ENCODE measurements at regions not wholly inside any gene's neighbourhood (a gene's known extent, or its start where the extent isn't known, plus 50 kb on each side); places are given as distances from the start of the nearest gene placed in this dataset.
"Not testable (repeated sequence)": the region's sequence is repeated elsewhere in the genome, so short reads cannot be mapped to it uniquely, and the experiment has no call there.

DNA sequence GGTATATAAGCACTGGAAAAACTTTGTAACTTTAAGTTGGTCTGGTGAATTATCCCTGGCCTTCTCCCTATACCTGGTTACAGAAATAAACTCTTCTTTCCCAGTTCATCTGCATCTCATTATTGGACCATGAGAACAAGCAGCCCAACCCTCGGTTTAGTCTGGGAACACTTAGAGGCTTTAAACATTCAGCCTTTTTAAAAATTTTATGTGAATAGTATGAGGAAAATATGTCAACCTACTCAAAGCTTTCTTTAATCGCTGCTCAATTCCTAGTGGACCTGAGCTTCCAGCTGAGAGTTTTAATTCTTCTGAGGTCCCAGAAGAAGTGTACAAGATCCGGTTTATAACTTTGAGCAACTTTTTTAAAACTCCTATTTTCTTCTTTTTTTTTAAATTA lies 358.6 kb upstream of the NOCT start:
- no peak for DNase-seq

DNA sequence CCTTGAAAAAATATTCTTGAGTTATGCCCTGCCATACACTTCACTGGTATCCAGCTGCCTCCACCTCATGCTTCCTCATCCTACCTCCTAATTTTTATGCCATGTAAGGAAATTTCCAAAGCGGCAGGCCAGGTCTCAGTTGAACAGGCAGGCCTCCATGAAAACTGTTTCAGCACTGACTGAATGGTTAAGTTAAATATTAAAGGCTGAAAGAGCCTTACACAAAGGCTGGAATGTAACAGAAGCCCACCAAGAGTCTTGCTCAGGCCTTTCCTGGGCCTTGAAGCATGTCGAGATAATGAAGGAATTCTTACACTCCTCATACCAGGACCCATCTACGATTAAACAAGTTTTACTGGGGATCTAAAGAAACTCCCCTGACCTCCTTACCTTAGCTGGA lies 359.6 kb upstream of the NOCT start:
- no peak for DNase-seq

GRCh38 chr4:138655286-138655685 lies 360.3 kb upstream of the NOCT start:
- no peak for DNase-seq

GRCh38 chr4:138650929-138651448 lies 364.6 kb upstream of the NOCT start:
- no peak for DNase-seq

GRCh38 chr4:138650495-138650894 lies 365.1 kb upstream of the NOCT start:
- no peak for DNase-seq

DNA sequence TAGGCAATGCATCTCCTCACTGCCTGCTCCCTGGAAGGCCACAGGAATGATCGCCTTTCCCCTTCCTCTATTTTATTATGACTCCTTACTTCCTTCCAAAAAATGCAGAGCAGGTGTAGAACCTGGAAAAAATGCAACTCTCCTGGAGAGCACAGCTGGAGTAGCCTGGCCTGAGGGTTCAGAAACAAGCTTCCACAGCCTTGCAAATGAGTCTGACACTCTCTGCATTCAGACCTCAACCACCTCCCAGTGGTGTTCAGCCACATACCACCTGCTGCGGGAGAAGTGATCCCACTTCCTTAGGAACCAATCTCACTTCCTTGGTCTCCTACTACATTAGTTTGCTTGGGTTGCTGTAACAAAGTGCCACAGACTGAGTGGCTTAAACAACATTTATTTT lies 368.1 kb upstream of the NOCT start:
- no peak for DNase-seq

DNA sequence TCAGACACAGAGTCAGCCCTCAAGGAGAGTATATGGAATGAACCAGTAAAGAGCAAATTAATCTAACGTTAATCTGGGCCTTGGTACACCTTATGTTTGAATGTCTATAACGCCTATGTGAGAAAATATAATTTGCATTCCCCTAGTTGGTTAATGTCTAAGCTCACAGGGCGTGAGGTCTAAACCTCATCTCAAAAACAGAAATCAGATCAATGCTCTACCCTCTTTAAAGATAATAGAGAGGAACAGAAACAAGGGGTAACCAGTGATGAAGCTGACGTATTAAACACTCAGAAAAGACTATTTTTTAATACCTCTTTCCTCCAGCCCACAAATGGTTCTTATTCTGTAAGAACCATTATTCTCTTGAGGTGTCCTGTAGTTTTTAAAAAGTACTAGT lies 369.2 kb upstream of the NOCT start:
- no peak for DNase-seq

GRCh38 chr4:138645289-138645688 lies 370.3 kb upstream of the NOCT start:
- DNase-seq, result no peak

- no peak for DNase-seq
Measured at GRCh38 chr4:138644322-138644721, 371.3 kb upstream of the NOCT start.

DNA sequence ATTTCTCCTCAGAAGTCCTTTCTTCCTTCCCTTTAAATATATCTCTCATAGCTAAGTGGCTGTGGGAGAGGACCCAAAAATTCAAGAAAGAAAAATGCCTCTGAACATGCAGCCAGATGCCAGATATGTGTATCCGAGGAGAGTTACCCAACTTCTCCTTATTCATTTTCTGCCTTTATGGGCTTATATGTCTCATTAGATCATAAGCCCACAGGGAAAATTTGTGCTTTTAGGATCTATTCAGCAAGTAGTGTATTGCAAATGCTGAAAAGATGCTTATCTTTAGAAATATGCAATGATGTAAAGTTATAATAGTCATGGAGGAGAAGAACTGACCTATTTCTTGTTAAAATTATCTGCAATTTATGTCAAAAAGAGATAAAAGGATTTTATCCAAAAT lies 371.8 kb upstream of the NOCT start:
- no peak for DNase-seq

- no peak for DNase-seq
Measured at GRCh38 chr4:138639018-138639741, 376.4 kb upstream of the NOCT start.

- no peak for DNase-seq
Measured at GRCh38 chr4:138636781-138637180, 378.8 kb upstream of the NOCT start.

GRCh38 chr4:138634915-138635314 lies 380.7 kb upstream of the NOCT start:
- no peak for DNase-seq

DNA sequence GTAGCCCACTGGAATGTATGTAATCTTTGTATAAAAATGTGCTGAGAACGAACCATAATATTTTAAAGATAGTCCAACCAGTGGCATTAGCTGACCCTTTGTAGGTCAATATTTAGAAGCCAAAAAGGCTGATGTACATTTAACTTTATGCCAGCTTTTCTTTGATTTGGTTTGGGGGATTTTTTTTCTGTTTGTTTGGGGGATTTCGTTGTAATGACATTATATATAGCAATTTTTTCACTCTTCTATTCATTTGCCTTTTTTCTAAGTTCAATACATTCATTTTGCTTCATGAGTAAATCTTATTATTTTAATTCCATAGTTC lies 382.0 kb upstream of the NOCT start:
- DNase-seq, result no peak

- no peak for DNase-seq
Measured at GRCh38 chr4:138632856-138633579, 382.6 kb upstream of the NOCT start.

- DNase-seq, result no peak
Measured at GRCh38 chr4:138630666-138631065, 384.9 kb upstream of the NOCT start.

- DNase-seq, result no peak
Measured at GRCh38 chr4:138629669-138630068, 385.9 kb upstream of the NOCT start.

DNA sequence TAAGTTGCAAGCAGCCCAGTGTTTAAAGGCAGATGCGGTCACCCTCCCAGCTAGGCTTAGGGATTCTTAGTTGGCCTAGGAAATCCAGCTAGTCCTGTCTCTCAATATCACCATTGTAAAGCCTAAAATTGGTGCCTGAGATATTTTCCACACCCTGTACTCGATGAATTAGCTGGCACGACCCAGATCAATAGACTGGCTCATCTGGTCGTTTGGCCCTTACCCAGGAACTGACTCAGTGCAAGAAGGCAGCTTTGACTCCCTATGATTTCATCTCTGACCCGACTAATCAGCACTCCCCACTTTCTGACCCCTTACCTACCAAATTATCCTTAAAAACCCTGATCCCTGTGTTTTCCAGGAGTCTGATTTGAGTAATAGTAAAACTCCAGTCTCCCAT lies 384.9 kb upstream of the SLC7A11 start:
- no peak for DNase-seq

DNA sequence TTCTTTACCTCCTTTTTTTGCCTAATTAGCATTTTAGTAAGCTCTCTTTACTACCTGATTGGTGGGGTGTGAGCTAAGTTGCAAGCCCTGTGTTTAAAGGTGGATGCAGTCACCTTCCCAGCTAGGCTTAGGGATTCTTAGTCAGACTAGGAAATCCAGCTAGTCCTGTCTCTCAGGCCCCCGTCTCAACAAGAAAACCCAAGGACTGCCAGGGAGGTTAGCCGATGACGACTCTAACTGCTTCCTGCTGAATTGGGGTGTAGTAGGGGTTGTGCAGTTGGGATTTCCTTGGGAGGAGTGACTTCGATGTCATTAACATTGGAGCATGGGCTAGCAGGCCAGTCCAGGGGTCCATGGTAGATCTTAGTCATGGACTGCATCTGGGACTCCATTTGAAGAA lies 380.2 kb upstream of the SLC7A11 start:
- not testable (repeated sequence) for DNase-seq

DNA sequence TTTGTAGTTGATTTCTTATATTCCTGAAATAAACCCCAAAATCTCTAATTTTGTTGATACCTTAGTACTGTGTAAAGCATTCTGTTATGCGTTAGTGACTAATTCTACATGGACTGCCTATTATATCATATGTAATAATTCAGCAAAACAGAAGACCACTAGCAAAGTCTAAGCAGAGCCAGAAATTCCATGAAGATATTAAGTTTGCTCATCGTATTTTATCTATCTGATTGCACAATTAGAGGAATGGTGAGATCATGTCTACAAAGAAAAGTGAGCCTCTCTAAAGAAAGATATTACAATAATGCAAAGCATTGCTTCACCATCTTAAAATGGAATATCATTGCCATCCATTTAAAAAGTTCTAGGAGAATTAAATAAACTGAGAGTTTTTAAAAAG lies 374.6 kb upstream of the SLC7A11 start:
- DNase-seq, result no peak

GRCh38 chr4:138614398-138615142 lies 372.4 kb upstream of the SLC7A11 start:
- DNase-seq, result no peak

- DNase-seq, result no peak
Measured at GRCh38 chr4:138612428-138612827, 370.3 kb upstream of the SLC7A11 start.

DNA sequence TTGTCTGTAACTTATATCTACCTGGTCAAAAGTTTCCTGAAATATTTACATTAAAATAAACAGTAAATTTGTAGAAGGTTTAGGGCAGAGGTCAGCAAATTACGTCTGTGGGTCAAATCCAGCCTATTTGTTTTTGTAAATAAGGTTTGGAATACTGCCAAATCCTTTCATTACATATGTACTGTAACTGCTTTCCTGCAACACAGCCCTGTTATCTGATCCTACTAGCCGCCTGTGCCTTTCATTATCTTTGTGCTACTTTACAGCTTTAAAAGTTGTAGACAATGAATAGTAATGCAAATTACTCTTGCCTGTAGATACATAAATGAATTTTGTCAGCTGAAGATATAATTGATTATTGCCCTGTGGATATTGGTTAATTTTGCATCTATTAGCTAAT lies 369.6 kb upstream of the SLC7A11 start:
- no peak for DNase-seq

GRCh38 chr4:138611017-138611416 lies 368.9 kb upstream of the SLC7A11 start:
- DNase-seq, result no peak

Measured in activated T-cell treated with anti-CD3 and anti-CD28 coated beads, Interleukin-2, amount 50 U/mL, for 48 hours (primary cell).